GM19043 (cell line): ENCODE measurements at regions not wholly inside any gene's neighbourhood (a gene's known extent, or its start where the extent isn't known, plus 50 kb on each side); places are given as distances from the start of the nearest gene placed in this dataset.
"Not testable (repeated sequence)": the region's sequence is repeated elsewhere in the genome, so short reads cannot be mapped to it uniquely, and the experiment has no call there.

Experiments used
- ATAC-seq: cut with Tn5 transposase; IDR thresholded peaks from one replicate; pipeline ENCODE4 v1.9.1; 2021; ENCODE audit warnings: low read depth; ENCODE audit not compliant: unreplicated experiment

GRCh38 chr3:147471741-147472140, 62.6 kb downstream of the ZIC1 start:
- no peak for ATAC-seq

- ATAC-seq = no peak
Measured at GRCh38 chr3:147472846-147473245, 63.7 kb downstream of the ZIC1 start.

GRCh38 chr3:147483145-147483544, 74.0 kb downstream of the ZIC1 start:
- no peak for ATAC-seq

- ATAC-seq = no peak
Measured at GRCh38 chr3:147483578-147483977, 74.4 kb downstream of the ZIC1 start.

- no peak for ATAC-seq
Measured at GRCh38 chr3:147493065-147493464, 83.9 kb downstream of the ZIC1 start.

- ATAC-seq = no peak
Measured at GRCh38 chr3:147493666-147494065, 84.5 kb downstream of the ZIC1 start.

- ATAC-seq = no peak
Measured at GRCh38 chr3:147497286-147497685, 88.1 kb downstream of the ZIC1 start.

GRCh38 chr3:147507638-147508286, 98.6 kb downstream of the ZIC1 start:
- ATAC-seq = no peak

GRCh38 chr3:147509448-147509847, 100.3 kb downstream of the ZIC1 start:
- no peak for ATAC-seq

- ATAC-seq = no peak
Measured at GRCh38 chr3:147513785-147514184, 104.6 kb downstream of the ZIC1 start.

- ATAC-seq = no peak
Measured at GRCh38 chr3:147514366-147515160, 105.4 kb downstream of the ZIC1 start.

- ATAC-seq = no peak
Measured at GRCh38 chr3:147518465-147518864, 109.3 kb downstream of the ZIC1 start.

- no peak for ATAC-seq
Measured at GRCh38 chr3:147521646-147522045, 112.5 kb downstream of the ZIC1 start.

- ATAC-seq = not testable (repeated sequence)
Measured at GRCh38 chr3:147522780-147523179, 113.6 kb downstream of the ZIC1 start.

- no peak for ATAC-seq
Measured at GRCh38 chr3:147529551-147529950, 120.4 kb downstream of the ZIC1 start.

- no peak for ATAC-seq
Measured at GRCh38 chr3:147538034-147538433, 128.9 kb downstream of the ZIC1 start.

- no peak for ATAC-seq
Measured at GRCh38 chr3:147540921-147541320, 131.8 kb downstream of the ZIC1 start.

- no peak for ATAC-seq
Measured at GRCh38 chr3:147544290-147544689, 135.1 kb downstream of the ZIC1 start.

GRCh38 chr3:147551491-147551890, 142.3 kb downstream of the ZIC1 start:
- ATAC-seq = no peak

- ATAC-seq = no peak
Measured at GRCh38 chr3:147554332-147554731, 145.2 kb downstream of the ZIC1 start.

GRCh38 chr3:147572970-147573340, 163.8 kb downstream of the ZIC1 start:
- ATAC-seq = no peak

GRCh38 chr3:147574621-147575020, 165.5 kb downstream of the ZIC1 start:
- ATAC-seq = no peak
